GM19468 (cell line): ENCODE measurements at regions not wholly inside any gene's neighbourhood (a gene's known extent, or its start where the extent isn't known, plus 50 kb on each side); places are given as distances from the start of the nearest gene placed in this dataset.
"Not testable (repeated sequence)": the region's sequence is repeated elsewhere in the genome, so short reads cannot be mapped to it uniquely, and the experiment has no call there.

Source experiments
- ATAC-seq: cut with Tn5 transposase; IDR thresholded peaks from one replicate; pipeline ENCODE4 v1.9.1; 2021; ENCODE audit warnings: mild to moderate bottlenecking, moderate library complexity, moderate number of reproducible peaks; ENCODE audit not compliant: unreplicated experiment; ENCODE audit errors: extremely low read depth

DNA sequence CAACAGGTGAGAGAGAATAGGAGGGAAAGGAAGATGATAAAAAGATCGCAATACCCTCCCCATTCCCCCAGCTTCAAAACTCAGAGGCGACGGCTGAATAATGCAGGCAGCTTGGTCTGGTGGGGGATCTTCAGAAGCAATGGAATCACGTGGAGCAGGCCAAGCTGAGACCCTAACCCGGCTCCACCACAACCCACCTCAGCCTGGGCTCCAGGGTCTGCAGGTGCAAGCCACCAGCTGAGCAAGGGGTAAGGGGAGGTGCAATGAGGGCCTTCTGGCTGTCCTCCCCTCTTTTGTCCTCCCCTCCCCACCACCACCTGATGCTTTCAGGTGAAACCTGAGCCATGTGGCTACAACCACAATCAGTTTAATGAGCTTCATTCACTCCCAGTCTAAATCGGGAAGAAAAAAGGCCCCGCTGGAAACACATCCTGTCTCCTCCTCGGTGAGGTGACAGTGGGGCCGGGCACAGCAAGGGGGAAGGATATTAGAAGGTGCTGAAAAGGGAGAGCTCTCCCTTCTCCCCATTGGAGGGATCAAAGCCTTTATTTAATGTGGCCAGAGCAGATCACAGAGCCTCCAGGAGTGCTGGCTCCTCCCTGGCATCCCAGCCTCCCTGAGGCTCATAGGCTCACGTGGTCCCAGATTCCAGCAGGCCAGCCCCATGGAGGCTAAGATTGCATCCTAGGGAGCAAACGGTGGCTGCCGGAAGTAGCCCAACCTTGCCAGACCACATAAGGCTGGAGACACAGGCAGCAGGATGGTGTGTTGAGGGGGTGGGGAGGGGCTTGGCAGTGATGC lies 261.0 kb downstream of the SOX9 start:
- no peak for ATAC-seq

DNA sequence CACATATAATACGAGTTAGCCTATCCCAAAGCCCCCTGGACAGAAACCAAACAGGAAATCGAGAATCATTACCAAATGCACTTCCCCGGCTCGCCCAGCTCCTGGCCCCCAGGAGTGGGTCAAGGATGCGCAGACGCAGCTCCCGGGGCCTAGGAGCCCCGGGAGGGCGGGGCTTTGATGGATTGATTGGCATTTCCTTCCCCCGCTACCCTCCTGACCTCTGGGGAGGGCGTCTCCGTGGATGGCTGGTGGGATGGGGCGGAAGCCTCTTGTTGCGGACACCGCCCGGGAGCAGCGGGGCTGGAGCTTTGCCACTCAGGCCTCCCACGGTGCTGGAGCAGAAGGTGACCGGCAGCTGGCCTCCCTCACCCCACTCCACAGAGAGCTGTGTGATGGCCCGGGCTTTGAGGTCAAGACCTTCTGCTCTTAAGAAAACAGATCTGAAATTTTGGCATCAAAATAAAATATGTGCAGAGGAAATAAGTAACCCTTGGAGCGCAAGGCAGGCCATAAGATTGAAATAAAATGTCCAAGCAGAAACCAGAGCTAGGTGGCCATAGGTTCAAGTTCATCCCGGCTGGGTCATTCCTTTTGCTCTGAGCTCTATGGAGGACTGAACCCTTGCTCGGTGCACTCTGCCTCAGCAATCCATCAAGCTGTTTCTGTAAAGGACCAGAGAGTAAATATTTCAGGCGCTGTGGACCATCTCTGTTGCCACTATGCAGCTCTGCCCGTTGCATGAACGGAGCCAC lies 262.3 kb downstream of the SOX9 start:
- no peak for ATAC-seq

DNA sequence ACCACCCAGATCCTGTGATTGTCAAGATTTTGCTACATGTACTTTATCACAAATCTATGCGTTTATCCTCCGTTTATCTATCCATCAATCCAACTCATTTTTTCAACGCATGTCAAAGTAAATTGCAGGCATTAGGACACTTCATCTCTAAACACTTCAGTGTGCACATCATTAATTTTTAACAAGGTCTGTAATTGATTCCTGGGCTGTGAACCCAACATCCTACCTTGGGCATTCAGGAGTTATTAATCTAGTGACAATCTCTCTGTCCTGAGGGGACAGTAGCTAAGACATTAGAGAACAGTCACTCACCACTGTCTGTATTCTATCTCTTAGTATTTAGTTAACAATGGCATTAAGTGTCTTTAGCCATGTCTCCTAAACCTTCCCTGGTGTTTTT lies 264.7 kb downstream of the SOX9 start:
- ATAC-seq: no peak

DNA sequence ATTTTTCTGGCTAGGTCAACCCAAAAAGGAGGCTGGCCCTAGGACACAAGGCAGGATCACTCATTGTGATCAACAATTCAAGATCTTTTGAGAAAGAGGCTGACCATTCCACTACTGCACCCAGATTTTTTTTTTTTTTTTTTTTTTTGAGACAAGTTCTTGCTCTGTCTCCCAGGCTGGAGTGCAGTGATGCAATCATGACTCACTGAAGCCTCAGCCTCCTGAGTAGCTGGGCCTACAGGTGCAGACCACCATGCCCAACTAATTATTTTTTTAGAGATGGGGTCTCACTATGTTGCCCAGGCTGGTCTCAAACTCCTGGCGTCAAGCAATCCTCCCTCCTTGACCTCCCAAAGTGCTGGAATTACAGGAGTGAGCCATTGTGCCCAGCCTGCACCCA lies 265.4 kb downstream of the SOX9 start:
- ATAC-seq: not testable (repeated sequence)

DNA sequence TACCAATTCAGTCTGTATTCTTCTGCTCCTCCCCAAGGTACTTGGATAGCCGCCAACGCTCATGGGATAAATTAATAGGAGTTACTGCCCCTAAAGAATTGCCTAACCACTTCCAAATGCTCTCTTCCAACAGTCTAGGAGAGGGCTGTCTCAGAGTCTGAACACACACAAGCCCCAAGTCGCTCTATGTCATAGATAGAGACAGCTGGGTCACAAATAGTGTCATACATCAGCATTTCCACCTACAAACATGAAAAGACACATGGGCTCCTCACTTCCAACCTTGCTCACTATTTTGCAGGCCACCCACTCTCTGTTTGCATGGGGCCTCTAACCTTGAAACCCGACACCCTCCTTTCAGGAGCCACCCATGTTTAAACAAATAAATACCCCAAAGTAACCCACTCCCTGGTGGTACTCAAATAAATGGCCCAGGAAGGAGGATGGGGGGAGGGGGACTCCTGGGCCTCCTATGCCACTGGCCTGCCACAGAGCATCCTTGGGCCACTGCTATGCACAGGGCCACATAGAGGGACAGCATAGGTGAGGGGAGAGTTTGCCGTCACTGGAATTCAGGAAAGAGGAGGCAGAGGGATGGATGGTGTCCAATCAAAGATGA lies 265.9 kb downstream of the SOX9 start:
- no peak for ATAC-seq

DNA sequence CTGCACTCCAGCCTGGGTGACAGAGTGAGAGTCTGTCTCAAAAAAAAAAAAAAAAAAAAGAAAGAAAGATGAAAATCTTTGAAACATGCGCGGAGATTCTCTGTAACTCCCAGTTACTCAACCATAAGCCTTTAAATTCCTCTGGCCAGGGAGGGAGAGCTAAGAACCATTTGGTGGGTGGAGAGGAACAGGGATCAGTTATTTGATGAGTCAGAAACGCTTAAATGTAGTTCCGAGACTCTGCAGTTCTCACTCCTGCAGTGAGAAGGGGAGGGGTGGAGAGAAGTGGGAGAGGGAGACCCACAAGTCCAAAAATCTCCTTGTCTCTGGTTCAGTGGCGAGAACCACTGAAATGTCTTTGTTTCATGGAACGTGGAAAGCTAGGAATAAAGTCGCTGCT lies 266.7 kb downstream of the SOX9 start:
- no peak for ATAC-seq

DNA sequence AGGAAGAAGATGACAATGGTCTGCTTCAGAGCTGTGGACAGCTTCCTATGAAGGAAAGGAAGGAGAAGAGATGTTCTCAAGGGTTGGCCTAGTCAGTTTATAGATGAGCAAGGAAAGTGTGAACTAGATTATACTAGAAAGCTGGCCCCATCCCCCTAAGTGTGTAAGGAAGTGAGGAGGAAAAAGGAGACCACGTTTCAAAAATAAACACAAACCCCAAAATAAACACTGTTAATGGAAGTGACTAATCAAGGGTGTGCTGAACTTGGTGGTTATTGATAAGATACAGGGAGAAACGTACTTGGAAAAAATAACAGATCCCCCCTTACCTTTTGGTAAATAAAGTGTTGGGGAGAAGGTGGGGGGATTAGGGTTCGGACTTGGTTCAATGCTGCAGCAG lies 267.1 kb downstream of the SOX9 start:
- ATAC-seq: no peak

DNA sequence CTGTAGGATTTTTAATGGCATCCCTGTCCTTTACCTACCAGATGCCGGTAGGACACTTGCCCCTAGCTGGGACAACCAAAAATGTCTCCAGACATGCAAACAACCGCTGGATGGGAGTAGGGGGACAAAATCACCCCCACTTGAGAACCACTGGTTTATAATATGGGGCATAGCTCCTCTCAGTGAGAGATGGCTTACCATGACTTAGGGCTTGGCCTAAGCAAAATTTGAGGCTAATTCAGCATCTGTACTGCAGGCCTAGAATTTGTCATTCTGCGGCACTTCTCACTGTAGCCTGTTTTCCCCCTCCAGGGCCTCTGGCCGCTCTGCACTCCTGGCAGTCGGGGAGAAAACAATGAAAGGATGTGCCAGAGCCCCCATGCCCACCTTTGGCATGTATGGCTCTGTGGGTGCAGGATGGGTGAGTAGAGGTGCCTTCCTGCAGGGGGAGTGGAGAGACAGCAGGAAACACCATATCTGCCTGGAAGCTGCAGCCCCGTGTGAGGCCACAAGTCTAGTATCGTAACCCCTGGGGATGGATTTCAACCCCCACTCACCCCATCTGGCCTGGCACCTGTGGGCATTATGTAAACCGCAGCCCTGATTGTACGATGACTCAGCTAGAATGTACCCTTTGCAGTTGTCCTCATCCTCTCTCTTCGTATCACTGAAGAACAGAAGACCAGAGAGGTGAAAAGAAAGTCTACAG lies 268.1 kb downstream of the SOX9 start:
- peak; percentile 60 for ATAC-seq

DNA sequence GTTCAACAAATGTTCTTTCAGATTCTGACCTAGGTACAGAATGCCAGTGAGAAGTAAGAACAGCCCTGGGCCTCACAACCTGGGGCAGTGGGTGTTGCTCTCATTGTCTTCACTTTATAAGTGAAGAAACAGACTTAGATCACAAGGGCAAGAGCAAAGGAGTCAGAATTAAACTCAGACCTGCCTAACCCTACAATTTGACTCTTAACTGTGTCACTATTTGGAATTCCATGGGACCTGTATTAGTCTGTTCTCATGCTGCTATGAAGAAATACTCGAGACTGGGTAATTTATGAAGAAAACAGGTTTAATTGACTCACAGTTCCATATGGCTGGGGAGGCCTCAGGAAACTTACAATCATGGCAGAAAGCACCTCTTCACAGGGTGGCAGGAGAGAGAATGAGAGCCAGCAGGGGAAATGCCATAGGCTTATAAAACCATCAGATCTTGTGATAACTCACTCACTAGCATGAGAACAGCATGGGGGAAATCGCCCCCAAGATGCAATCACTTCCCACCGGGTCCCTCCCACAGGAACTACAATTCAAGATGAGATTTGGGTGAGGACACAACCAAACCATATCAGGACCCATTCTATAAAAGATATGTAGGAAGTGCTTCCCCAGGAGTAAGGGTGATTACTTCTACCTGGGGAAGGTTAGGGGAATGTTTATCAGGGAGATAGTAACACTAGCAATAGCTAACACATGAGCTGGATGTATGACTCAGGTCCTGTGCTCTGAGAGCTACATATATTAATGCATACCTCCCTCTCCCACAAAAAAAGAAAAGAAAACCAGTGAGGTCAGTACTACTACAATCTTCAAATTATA lies 270.1 kb downstream of the SOX9 start:
- no peak for ATAC-seq

DNA sequence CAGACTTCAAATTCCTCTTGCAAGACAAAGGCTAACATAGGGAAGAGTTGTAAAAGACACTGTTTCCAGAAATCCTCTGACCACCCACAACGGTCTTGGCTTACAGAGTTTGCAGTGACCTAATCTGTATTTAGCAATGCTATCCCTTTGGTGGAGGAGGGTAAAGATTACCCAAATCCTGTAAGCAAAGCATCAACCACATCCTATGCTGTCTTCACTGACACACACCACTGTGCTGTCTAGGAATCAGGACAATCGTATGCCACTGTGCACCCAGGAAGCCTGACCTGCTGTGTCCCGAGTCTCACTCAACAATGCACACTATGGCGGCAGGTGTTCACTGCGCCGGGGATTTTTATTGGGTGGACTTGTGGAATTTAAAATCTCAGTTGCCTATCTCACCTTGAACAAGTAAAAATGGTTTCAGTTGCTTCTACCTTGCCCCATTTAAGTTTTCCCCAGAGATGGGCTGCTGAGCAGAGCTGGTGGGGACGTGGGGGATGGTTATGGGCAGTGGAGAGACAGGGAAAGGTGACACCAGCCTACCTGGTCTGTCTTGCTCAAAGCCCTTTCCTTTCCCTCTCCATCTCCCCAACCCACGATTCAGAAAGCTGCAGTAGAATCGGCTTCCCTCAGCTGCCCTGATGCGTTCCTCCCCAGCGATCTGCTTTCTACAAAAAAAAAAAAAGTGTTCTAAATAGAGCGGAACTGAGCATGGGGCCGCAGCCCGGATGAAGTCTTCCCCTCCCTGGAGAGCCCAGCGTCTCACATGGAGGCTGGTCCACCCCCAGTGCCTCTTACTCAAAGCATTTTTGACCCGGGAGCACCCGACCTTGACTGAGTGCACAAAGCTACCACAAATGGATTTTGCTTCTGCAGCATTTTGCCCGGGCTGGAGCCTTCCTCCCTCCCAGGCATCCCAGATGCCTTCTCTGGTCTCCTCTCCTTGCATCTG lies 271.5 kb downstream of the SOX9 start:
- ATAC-seq: no peak

DNA sequence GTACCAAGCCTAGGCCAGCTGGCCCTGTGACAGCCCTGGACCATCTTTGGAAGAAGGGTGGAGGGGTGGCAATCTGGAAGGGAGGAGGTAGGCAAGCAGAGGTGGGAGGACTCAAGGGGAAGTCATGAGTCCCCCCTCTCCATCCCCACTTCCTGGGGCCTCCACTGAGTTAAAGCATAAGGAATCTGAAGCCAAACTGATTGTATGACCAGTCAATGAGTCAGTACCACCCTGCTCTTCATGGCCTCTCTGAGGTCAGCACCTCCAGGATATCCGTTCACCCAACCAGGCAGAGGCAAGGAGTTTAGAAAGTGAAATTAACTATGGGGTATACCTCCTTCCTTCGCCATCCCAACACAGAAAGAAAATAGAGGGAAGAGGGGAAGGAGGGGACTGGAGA lies 272.7 kb downstream of the SOX9 start:
- ATAC-seq: no peak

DNA sequence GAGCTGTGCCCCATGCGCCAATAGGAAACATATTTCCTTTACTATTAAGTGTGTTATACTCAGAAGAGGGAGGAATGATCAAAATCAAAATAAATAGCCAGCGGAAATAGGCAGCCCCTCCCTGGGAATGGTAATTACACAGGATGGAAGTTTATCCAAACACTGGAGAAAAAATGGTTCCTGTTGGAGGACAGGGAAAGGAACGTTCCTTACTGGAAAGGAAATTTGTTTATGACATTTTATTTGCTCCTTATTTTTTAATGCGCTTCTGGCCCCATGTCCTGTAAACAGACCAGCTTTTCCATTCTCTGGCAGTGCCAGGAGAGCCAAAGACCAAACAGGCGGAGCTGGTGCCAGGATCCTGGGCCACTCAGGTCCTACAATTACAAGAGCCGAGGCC lies 273.7 kb downstream of the SOX9 start:
- ATAC-seq: no peak

DNA sequence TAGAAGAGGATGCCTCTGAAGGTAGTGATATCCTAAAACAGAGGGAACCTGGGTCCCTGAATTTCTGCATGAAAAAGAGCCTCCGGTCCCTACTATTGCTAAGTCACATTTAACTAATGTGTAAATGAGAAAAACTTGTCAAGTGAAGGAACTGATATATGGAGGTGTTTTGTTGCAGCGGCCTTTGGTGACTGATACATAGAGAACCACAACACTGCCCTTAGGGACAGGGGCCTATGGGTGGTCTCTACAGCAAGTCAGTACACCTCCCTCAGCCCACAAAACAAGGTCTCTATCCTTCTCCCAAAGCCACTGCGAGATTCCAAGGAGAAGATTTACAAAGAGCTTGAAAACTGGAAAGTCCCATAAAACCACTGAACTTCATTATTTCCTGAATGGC lies 275.3 kb downstream of the SOX9 start:
- no peak for ATAC-seq

DNA sequence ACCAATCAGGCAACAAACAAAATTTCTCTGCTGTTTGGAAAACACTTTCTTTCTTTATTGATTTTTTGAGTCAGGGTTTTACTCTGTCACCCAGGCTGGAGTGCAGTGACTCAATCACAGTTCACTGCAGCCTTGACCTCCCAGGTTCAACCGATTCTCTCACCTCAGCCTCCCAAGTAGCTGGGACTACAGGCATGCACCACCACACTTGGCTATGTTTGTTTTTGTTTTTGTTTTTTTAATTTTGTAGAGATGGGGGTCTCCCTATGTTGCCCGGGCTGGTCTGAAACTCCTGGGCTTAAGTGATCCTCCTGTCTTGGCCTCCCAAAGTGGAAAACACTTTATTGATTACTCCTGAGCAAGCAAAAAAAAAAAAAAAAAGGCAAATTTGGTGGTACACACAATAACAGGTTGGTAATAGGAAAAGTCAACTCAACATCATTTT lies 276.4 kb downstream of the SOX9 start:
- ATAC-seq: no peak

DNA sequence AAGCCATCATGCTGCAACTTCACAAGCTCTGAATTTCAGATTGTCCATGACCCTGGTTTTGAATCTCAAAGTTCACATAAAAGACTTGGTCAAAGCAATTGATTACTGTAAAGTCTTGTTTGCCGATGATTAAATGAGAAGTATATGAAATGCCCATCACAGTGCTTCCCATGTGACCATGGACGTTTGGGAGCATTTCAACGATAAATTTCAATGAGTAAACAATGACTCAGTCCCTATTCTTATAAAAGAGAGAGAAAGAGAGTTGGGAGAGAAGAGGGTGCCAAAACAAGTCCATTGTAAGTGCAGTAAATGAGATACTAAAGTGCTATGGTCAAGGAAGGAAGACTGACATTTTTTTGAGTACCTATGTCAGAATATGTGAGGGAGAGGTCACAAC lies 276.9 kb downstream of the SOX9 start:
- no peak for ATAC-seq

DNA sequence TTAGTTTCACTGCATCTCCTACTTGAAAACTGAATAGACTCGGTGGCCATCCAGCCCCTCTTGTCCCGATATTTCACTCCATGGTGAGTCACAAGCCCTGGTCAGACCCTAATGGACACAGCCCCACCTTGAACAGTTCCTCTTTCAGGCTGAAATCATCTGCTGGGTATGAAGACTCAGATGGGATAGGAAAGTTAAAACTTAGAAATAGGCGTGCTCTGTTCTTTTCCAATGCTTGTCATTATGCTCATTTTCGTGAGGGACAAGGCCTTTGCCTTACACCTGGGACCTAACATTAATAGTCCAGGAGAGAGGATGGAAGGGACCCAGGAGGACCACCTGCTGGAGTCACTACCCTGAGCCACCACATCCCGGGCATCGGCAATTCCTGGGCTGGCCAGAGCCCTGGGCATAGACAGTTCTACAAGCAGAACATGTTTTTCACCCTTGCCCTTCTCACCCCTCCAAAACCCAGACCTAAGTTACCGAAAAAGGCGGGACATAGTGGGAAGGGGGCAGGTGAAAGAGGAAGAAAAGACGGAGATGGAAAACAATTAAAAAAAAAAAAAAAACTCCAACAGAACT lies 278.3 kb downstream of the SOX9 start:
- ATAC-seq: no peak

DNA sequence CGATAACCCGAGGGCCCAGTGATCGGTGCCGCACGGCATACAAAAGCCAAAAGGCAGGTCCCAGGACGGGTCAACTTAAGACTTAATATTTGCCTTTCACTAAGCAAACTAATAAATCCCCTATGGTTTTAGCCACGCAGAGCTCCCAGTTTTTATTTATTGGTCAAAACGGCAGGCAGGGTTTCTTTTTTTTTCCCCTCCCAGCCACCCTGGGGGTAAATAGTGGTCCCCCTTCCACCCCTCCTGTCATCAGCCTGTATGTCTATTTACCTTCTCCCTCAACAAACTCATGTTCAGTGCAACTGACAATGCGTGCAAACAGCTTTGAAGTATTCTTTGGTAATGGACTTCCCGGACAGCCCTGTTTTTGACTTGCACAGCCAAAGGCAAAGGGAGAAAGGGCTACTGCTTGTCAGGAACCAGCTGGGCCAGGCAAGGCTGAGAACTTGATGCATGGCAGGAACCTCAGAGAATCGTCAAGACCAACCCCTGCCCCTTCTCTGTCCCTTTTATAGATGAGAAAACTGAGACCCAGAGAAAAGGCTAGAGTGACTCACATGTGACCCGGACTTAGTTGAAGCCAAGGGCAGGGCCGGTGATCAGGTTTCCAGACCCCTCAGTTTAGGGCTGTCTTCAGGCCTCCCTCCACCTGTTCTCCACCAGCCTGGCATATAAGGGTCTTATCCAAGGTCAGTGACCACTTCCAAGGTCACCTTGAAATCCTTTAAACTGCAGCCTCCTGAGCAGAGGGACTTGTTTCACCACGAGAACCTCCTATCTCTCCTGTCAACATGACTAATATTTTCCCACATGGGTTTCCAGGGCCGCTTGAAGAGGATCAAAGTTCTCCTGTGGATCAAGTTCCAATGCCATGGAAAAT lies 279.0 kb downstream of the SOX9 start:
- ATAC-seq: no peak

DNA sequence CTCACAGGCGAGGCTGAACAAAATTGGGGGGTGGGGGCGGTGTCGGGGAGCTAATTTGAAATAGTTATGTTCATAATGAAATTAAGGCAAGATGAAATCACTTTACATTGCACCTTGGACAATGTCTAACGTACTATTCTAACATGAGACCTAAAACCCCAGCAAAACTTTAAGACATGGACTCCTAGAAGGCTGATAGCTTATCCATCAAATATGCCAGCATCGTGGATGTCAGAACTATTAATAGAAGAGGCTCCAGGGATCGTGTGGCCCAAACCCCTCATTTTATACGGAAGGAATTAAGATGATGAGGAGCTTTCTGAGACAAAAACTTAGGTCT lies 279.6 kb downstream of the SOX9 start:
- no peak for ATAC-seq
